ENCODE measurements at regions not wholly inside any gene's neighbourhood (a gene's known extent, or its start where the extent isn't known, plus 50 kb on each side); places are given as distances from the start of the nearest gene placed in this dataset.

- Mint-ChIP-seq H3K27me3 (ENCODE audit: unreplicated experiment) (peaks cover 4% of the 10 kb centered on the region), H3K4me1 (ENCODE audit: low read depth, unreplicated experiment) (peaks cover 6% of the 10 kb centered on the region), H3K4me3 (ENCODE audit: unreplicated experiment) (no peak overlapping the region), H3K27ac (ENCODE audit: unreplicated experiment) (no peak overlapping the region), H3K36me3 (ENCODE audit: unreplicated experiment) (no peaks in the 10 kb centered on the region), H3K9me3 (ENCODE audit: unreplicated experiment) (peaks cover 2% of the 10 kb centered on the region)
- DNase-seq = no peak
- TF ChIP-seq CTCF (IDR thresholded peaks at IDR 0.05; ENCODE audit: partially characterized antibody, unreplicated experiment) = no peak
Observed at GRCh38 chr16:14017886-14018285, 53.2 kb upstream of the MRTFB start.

- Mint-ChIP-seq H3K9me3 (ENCODE audit: unreplicated experiment) (no peaks in the 10 kb centered on the region), H3K36me3 (ENCODE audit: unreplicated experiment) (no peaks in the 10 kb centered on the region), H3K27ac (ENCODE audit: unreplicated experiment) (no peak overlapping the region), H3K27me3 (ENCODE audit: unreplicated experiment) (peaks cover 2% of the 10 kb centered on the region), H3K4me1 (ENCODE audit: low read depth, unreplicated experiment) (peaks cover 1% of the 10 kb centered on the region), H3K4me3 (ENCODE audit: unreplicated experiment) (no peak overlapping the region)
- DNase-seq = no peak
- TF ChIP-seq CTCF (IDR thresholded peaks at IDR 0.05; ENCODE audit: partially characterized antibody, unreplicated experiment) = no peak
Observed at GRCh38 chr16:14018851-14019250, 52.3 kb upstream of the MRTFB start.

- Mint-ChIP-seq H3K36me3 (ENCODE audit: unreplicated experiment) (no peaks in the 10 kb centered on the region), H3K27me3 (ENCODE audit: unreplicated experiment) (peaks cover 2% of the 10 kb centered on the region), H3K4me1 (ENCODE audit: low read depth, unreplicated experiment) (no peaks in the 10 kb centered on the region), H3K4me3 (ENCODE audit: unreplicated experiment) (no peak overlapping the region), H3K27ac (ENCODE audit: unreplicated experiment) (no peak overlapping the region), H3K9me3 (ENCODE audit: unreplicated experiment) (no peaks in the 10 kb centered on the region)
- TF ChIP-seq CTCF (IDR thresholded peaks at IDR 0.05; ENCODE audit: partially characterized antibody, unreplicated experiment) = no peak
- DNase-seq = no peak
Observed at GRCh38 chr16:14020141-14020540, 51.0 kb upstream of the MRTFB start.

Data from glutamatergic neuron (in vitro differentiated cells).